ENCODE measurements at regions not wholly inside any gene's neighbourhood (a gene's known extent, or its start where the extent isn't known, plus 50 kb on each side); places are given as distances from the start of the nearest gene placed in this dataset.

GRCh38 chr16:35533683-35534082 is 2074.3 kb downstream of the TP53TG3F start:
- DNase-seq (no peak), ATAC-seq (no peak)
- intact Hi-C loops (cut with DNase I): no loop called here

DNA sequence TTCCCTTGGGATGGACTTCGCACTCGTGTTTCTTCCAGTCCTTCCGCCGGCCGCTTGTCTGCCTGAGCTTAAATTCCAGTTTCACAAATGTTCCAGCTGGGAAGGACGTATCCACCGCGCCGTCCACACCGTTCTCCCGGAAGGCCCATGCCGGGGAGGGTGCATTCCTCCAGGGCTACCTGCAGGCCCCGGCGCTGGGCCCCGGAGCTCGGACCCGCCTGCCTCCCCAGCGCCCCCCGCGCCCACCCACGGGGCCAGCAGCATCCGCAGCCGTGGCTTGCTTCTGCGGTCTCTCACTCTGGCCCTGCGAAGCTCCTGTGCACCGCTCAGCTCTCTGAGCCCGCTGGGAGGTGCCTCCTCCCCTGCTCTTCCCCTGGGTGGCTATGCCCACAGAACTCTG is 2084.1 kb downstream of the TP53TG3F start:
- ATAC-seq (no peak), DNase-seq (no peak)
- intact Hi-C loops (cut with DNase I): no loop called here

DNA sequence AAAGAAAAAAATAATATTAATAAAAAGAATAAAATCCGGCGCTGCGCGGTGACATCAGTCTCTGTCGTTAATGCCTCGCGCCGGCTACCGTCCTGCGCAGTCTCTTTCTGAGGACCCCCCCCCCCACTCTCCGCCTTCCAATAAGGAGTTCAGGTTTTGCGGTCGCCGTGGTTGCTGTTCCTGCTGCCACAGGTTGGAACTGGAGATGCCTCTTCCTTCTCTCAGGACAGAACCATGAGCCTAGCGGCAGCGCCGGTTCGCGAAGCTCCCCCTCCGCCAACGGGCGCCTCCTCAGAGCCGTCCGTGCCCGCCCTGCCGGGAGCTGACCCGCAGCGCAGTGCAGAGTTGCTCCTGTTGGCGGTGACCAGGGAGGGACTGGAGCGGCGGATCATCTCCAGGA is 2093.4 kb downstream of the TP53TG3F start:
- DNase-seq (no peak), ATAC-seq (no peak)
- intact Hi-C loops (cut with DNase I): no loop called here

- DNase-seq (no peak), ATAC-seq (no peak)
- intact Hi-C loops (cut with DNase I): no loop called here
These were observed 2098.3 kb downstream of the TP53TG3F start for GRCh38 chr16:35557731-35558130.

DNA sequence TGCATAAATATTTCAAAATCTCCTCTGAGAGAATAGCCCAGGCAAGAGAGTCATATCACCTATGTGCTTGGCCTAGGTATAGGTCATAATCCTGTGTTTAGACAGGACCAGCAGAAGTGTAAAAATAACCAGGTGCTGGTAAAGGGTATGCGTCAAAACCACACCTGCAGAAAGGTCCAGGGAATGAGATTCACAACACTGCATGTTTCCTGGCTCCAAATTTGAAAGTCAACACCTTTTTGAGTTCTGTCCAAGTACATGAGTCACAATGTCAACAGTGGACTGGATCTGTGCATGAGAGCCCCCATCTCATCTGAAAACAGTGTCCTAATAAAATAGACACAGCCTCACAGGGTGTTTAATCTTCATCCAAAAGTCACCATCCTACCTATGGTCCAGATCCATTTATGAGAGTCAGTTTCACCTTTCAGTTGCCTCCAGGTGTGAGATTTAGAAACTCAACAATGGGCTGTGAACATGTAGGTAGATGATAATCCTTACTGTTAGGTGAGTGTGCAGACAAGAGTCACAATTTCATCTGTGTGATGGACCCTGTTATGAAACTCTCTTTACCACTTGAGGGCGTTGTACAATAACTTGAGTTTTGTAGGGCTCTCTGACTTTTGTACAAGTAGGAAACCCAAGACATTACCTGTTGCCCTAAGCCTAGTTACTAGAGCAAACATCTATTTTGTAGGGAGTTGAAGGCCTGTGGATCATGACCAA is 2100.7 kb downstream of the TP53TG3F start:
- intact Hi-C loops (cut with DNase I): loop anchor here in 1 of 2 donors (10.0 kb wide), 1 partner anchor 585 kb away; no protein-coding TSS in a partner anchor
- ATAC-seq (no peak), DNase-seq (no peak)

DNA sequence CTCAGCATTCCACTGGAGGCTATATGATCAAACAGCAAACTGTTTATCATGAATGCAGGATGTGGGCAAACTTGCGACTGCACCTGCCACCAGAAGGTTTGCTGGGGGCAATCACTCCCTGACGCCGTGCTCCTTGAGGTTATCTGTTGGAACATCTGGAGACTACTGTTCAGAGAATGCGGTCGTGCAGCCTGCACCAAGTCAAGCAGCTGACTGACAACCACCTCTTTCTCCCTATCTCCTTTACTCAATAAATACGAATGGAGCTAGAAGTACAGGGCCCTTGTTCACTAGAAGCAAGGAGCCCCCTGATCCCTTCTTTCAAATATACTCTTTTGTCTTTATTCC is 2101.2 kb downstream of the TP53TG3F start:
- DNase-seq (no peak), ATAC-seq (no peak)
- intact Hi-C loops (cut with DNase I): loop anchor here in 1 of 2 donors (10.0 kb wide), 1 partner anchor 584 kb away; no protein-coding TSS in a partner anchor

GRCh38 chr16:35561346-35561745 is 2101.9 kb downstream of the TP53TG3F start:
- intact Hi-C loops (cut with DNase I): loop anchor here in 1 of 2 donors (10.0 kb wide), 1 partner anchor 583 kb away; no protein-coding TSS in a partner anchor
- no peak for DNase-seq
- no peak for ATAC-seq

GRCh38 chr16:35562471-35562870 is 2103.1 kb downstream of the TP53TG3F start:
- intact Hi-C loops (cut with DNase I): loop anchor here in 1 of 2 donors (10.0 kb wide), 1 partner anchor 582 kb away; no protein-coding TSS in a partner anchor
- ATAC-seq (no peak), DNase-seq (no peak)

DNA sequence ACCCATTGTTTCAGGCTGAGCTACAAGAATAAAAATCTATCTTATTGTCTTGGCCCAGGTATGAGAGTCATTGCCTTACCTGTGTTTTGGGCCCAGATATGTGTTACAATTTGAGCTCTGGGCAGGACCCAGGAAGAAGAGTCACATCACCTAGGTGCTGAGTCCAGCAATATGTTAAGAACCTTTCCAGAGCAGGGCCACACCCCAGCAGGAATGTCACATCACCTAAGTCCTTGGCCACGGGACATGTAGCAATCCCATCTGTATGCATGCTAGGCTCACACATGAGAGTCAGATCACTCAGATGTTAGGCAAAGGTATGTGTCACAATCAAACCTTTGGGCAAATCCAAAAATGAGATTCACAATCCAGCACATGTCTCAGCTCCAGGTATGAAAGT is 2103.5 kb downstream of the TP53TG3F start:
- no peak for DNase-seq
- intact Hi-C loops (cut with DNase I): loop anchor here in 1 of 2 donors (10.0 kb wide), 1 partner anchor 582 kb away; no protein-coding TSS in a partner anchor
- no peak for ATAC-seq

DNA sequence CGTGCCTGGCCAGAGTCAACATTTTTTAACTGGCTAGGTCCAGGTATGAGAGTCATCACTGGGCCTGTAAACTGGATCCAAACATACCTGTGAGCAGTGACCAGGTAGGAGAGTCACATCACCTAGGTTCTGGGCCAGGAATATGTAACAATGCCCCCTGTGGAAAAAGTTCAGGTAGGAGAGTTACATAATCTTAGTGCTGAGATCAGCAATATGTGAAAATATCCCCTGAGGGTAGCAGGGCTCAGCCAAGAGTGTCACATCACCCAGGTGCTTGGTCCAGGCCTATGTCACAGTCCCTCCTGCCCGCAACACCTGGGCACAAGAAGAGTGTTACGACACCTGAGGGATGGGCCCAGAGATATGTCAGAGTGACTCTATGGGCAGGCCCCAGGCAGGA is 2104.7 kb downstream of the TP53TG3F start:
- ATAC-seq: no peak
- intact Hi-C loops (cut with DNase I): loop anchor here in 1 of 2 donors (10.0 kb wide), 1 partner anchor 581 kb away; no protein-coding TSS in a partner anchor
- no peak for DNase-seq

GRCh38 chr16:35564889-35565288 is 2105.5 kb downstream of the TP53TG3F start:
- DNase-seq (no peak), ATAC-seq (no peak)

DNA sequence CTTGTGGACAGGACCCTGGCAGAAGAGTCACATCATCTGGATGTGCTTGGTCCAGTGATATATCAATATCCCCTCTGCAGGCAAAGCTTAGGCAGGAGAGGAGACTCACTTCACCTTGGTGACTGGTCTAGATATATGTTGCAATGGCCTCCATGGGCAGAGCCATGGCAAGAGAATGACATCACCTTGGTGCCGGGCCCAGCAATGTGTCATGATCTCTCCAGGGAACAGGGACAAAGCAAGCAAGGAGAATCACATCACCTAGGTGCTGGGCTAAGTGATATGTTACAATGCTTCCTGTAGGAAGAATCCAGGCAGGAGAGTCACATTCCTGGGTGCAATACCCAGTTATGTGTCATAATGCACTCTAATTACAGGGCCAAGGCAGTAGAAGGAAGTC is 2106.2 kb downstream of the TP53TG3F start:
- ATAC-seq: no peak
- DNase-seq: no peak
- intact Hi-C loops (cut with DNase I): loop anchor here in 1 of 2 donors (10.0 kb wide), 1 partner anchor 579 kb away; no protein-coding TSS in a partner anchor

More at GRCh38 chr16:35564889-35565288, 2105.5 kb downstream of the TP53TG3F start:
- intact Hi-C loops (cut with DNase I): loop anchor here in 1 of 2 donors (10.0 kb wide), 1 partner anchor 580 kb away; no protein-coding TSS in a partner anchor

DNA sequence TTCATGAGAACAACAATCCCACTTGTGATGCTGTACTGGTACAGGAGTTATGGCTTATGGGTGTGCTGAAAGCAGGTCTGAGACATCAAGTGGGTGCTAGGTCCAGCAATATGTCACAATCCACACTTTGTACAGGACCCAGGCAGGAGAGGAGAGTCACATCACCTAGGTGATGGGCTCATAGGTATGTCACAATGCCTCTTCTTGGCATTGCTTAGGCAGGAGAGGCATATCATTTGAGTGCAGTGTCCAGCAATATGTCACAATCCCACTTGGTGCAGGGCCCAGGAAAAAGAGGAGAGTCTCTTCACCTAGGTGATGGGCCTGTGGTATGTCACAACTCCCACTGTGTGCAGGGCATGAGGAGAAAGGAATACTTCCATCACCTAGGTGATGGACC is 2110.0 kb downstream of the TP53TG3F start:
- intact Hi-C loops (cut with DNase I): loop anchor here in 1 of 2 donors (10.0 kb wide), 1 partner anchor 575 kb away; no protein-coding TSS in a partner anchor
- DNase-seq (no peak), ATAC-seq (no peak)

GRCh38 chr16:35570946-35571345 is 2111.5 kb downstream of the TP53TG3F start:
- DNase-seq (no peak), ATAC-seq (no peak)
- intact Hi-C loops (cut with DNase I): no loop called here

GRCh38 chr16:35572186-35572585 is 2112.8 kb downstream of the TP53TG3F start:
- intact Hi-C loops (cut with DNase I): no loop called here
- ATAC-seq (no peak), DNase-seq (no peak)

DNA sequence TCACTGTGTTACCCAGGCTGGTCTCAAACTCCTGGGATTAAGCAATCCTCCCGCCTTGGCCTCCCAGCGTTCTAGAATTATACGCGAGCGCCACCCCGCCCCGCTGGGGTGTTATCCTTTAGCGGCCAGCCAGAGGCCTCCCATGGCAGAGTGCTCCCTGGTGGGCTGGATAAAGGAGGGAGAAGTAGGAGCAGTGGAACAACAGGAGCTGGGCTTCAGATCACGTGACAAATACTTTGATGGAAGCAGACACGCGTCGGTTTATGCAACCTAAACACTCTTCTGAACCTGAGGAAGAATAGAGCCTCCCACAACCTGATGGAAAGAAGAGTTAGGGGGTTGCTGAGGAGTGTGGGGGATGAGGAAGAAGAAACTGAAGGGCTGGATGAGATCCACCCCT is 2114.0 kb downstream of the TP53TG3F start:
- DNase-seq (no peak), ATAC-seq (no peak)
- intact Hi-C loops (cut with DNase I): no loop called here

DNA sequence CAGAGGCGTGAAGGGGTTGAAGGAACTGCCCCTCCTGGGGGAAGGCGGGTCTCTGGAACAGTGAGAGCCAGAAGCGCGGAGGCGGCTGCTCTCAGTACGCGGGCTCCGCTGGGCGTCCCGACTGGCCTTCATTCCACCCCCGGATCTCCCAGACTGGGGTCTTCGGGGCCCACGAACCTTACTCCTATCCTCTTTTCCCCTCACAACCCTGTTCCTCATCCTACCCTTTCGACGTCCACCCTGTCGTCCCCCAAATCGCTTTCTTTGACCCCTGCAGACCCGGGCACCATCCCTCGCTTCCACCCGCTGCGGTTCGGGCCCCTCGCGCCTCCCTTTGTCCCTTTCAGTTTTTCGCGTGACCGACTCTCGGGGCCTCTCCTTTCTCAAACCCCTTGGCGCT is 2114.6 kb downstream of the TP53TG3F start:
- intact Hi-C loops (cut with DNase I): no loop called here
- ATAC-seq (no peak), DNase-seq (no peak)

GRCh38 chr16:35574454-35575431 is 2115.3 kb downstream of the TP53TG3F start:
- ATAC-seq: no peak
- no peak for DNase-seq
- intact Hi-C loops (cut with DNase I): no loop called here

DNA sequence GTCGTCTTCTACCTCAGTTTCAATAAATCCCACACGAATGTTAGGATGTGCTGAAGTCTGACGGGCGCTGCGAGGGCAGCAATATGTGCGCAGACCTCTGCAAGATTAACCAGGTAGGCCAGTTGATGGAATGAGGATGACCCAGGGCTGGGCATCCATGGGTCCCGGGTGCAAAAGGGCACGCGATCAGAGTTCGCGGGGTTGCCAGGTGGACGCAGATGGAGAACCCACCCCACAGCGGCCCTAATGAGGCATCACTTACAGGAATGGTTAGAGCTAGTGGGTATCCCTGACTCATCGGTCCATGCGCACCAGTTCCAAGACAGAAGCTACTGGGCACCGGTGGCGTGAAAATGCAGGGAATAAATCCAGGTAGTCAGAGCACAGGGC is 2116.0 kb downstream of the TP53TG3F start:
- intact Hi-C loops (cut with DNase I): no loop called here
- DNase-seq (no peak), ATAC-seq (no peak)

GRCh38 chr16:35585411-35585810 is 2126.0 kb downstream of the TP53TG3F start:
- ATAC-seq: no peak
- intact Hi-C loops (cut with DNase I): no loop called here
- DNase-seq: no peak
